Astrocyte of the cerebellum (primary cell): ENCODE measurements at regions not wholly inside any gene's neighbourhood (a gene's known extent, or its start where the extent isn't known, plus 50 kb on each side); places are given as distances from the start of the nearest gene placed in this dataset.

Experiments
- DNase-seq: peaks from one replicate; pipeline ENCODE4 v3.0.0-alpha.2; 2011; ENCODE audit warnings: low read depth
- H3K4me3 ChIP-seq: 2 replicates; pipeline ENCODE4 v1.5.1; 2011; ENCODE audit warnings: mild to moderate bottlenecking, low read depth, low read length, moderate library complexity
- CTCF ChIP-seq: IDR thresholded peaks from 2 replicates; pipeline ENCODE4 v1.5.1; 2012; ENCODE audit warnings: low read length, low read depth, moderate library complexity, mild to moderate bottlenecking; ENCODE audit errors: missing control alignments
- in situ Hi-C: cut with HindIII; loops from 2 replicates; pipeline ENCODE4 v1.10.0; 2017; ENCODE audit warnings: low sequenced_read_pairs

- in situ Hi-C loops, result no loop called here
- H3K4me3 ChIP-seq, result no peak overlapping the region
These were observed 568.3 kb upstream of the FLRT2 start for GRCh38 chr14:84961637-84962036.

GRCh38 chr14:84963518-84963917 lies 566.4 kb upstream of the FLRT2 start:
- in situ Hi-C loops, result no loop called here
- no peak for DNase-seq
- no peak overlapping the region for H3K4me3 ChIP-seq
- TF ChIP-seq CTCF, result no peak

More at GRCh38 chr14:84961637-84962036, 568.3 kb upstream of the FLRT2 start:
- TF ChIP-seq CTCF, result no peak
- no peak for DNase-seq

GRCh38 chr14:84965279-84965678 lies 564.7 kb upstream of the FLRT2 start:
- in situ Hi-C loops, result no loop called here
- no peak overlapping the region for H3K4me3 ChIP-seq
- no peak for TF ChIP-seq CTCF
- DNase-seq, result no peak

- no peak for TF ChIP-seq CTCF
- in situ Hi-C loops, result no loop called here
These were observed 560.4 kb upstream of the FLRT2 start for GRCh38 chr14:84969501-84969900.

GRCh38 chr14:84975241-84975902 lies 554.6 kb upstream of the FLRT2 start:
- DNase-seq, result no peak
- H3K4me3 ChIP-seq, result no peak overlapping the region
- in situ Hi-C loops, result no loop called here
- TF ChIP-seq CTCF, result no peak

More at GRCh38 chr14:84969501-84969900, 560.4 kb upstream of the FLRT2 start:
- H3K4me3 ChIP-seq, result no peak overlapping the region
- DNase-seq, result no peak

GRCh38 chr14:84976805-84977204 lies 553.1 kb upstream of the FLRT2 start:
- in situ Hi-C loops, result no loop called here
- TF ChIP-seq CTCF, result no peak
- no peak overlapping the region for H3K4me3 ChIP-seq
- DNase-seq, result no peak

- no peak for DNase-seq
- TF ChIP-seq CTCF, result no peak
- in situ Hi-C loops, result no loop called here
These were observed 542.9 kb upstream of the FLRT2 start for GRCh38 chr14:84987042-84987441.

More at GRCh38 chr14:84987042-84987441, 542.9 kb upstream of the FLRT2 start:
- no peak overlapping the region for H3K4me3 ChIP-seq
